GM10248 (cell line): ENCODE measurements at regions not wholly inside any gene's neighbourhood (a gene's known extent, or its start where the extent isn't known, plus 50 kb on each side); places are given as distances from the start of the nearest gene placed in this dataset.

Experiments used
- CTCF ChIA-PET: fragments of 300-600 bp; sonication (Branson Sonifier 250); formaldehyde crosslinking; extraction: SDS; loops from one replicate; lab custom pipeline; 2021; ENCODE audit warnings: antibody characterized with exemption; lab: Yijun Ruan, JAX
- POLR2A ChIA-PET: fragments of 350-650 bp; sonication (Branson Sonifier 250); formaldehyde crosslinking; extraction: SDS; loops from one replicate; lab custom pipeline; 2020; ENCODE audit warnings: antibody characterized with exemption; lab: Yijun Ruan, JAX
- DNase-seq: peaks from one replicate; pipeline ENCODE4 v3.0.0; 2012; ENCODE audit errors: extremely low spot score
- CTCF ChIP-seq: IDR thresholded peaks from 2 replicates; pipeline ENCODE4 v1.5.1; 2012; ENCODE audit warnings: mild to moderate bottlenecking, low read depth; ENCODE audit errors: extremely low read depth, missing control alignments, control extremely low read depth

- CTCF ChIA-PET = no interaction called here
- no peak for DNase-seq
- TF ChIP-seq CTCF = no peak
- POLR2A ChIA-PET = no interaction called here
These were observed 241.7 kb downstream of the TMEM167A start for GRCh38 chr5:82835488-82835887.

GRCh38 chr5:82834151-82834550 lies 243.0 kb downstream of the TMEM167A start:
- no peak for TF ChIP-seq CTCF
- DNase-seq = no peak
- POLR2A ChIA-PET = no interaction called here
- CTCF ChIA-PET = interaction anchor here (1.5 kb wide), 1 partner anchor 9 kb away, joined by 3 read pairs; no protein-coding TSS in a partner anchor

GRCh38 chr5:82833277-82833676 lies 243.9 kb downstream of the TMEM167A start:
- CTCF ChIA-PET = interaction anchor here (1.5 kb wide), 1 partner anchor 8 kb away, joined by 3 read pairs; no protein-coding TSS in a partner anchor
- DNase-seq = no peak
- TF ChIP-seq CTCF = no peak
- POLR2A ChIA-PET = no interaction called here

GRCh38 chr5:82832445-82832844 lies 244.7 kb downstream of the TMEM167A start:
- ChIA-PET POLR2A (no interaction called here), CTCF (no interaction called here)
- DNase-seq = no peak
- no peak for TF ChIP-seq CTCF

- TF ChIP-seq CTCF = no peak
- DNase-seq = no peak
- POLR2A ChIA-PET = no interaction called here
- CTCF ChIA-PET = interaction anchor here (1.1 to 1.5 kb wide), 2 partner anchors 9 to 13 kb away, joined by 3 to 4 read pairs; no protein-coding TSS in a partner anchor
These were observed 249.0 kb downstream of the TMEM167A start for GRCh38 chr5:82828211-82828610.

- no peak for DNase-seq
- ChIA-PET POLR2A (no interaction called here), CTCF (interaction anchor here (0.7 to 1.7 kb wide), 3 partner anchors 8 to 20 kb away, joined by 3 to 4 read pairs (median 4); no protein-coding TSS in a partner anchor)
- TF ChIP-seq CTCF = no peak
These were observed 249.5 kb downstream of the TMEM167A start for GRCh38 chr5:82827651-82828050.
